ENCODE measurements at regions not wholly inside any gene's neighbourhood (a gene's known extent, or its start where the extent isn't known, plus 50 kb on each side); places are given as distances from the start of the nearest gene placed in this dataset.

GRCh38 chr9:16025627-16026026 is 472.8 kb downstream of the CCDC171 start:
- in situ Hi-C loops (cut with HindIII; ENCODE audit: low pct_unique_long_range_greater_than_20kb, low sequenced_read_pairs) = no loop called here
- TF ChIP-seq JUND (IDR thresholded peaks at IDR 0.05; ENCODE audit: low read depth) = no peak
- no peak for DNase-seq (ENCODE audit: low read depth in 1 of 2, low spot score in 1 of 2)

- no peak for DNase-seq (ENCODE audit: low read depth in 1 of 2, low spot score in 1 of 2)
- in situ Hi-C loops (cut with HindIII; ENCODE audit: low pct_unique_long_range_greater_than_20kb, low sequenced_read_pairs) = no loop called here
- no peak for TF ChIP-seq JUND (IDR thresholded peaks at IDR 0.05; ENCODE audit: low read depth)
Measured at GRCh38 chr9:16026886-16027285, 474.0 kb downstream of the CCDC171 start.

GRCh38 chr9:16028548-16028947 is 475.7 kb downstream of the CCDC171 start:
- DNase-seq (ENCODE audit: low read depth in 1 of 2, low spot score in 1 of 2) = peak in 1 of 2 experiments; percentile 4
- in situ Hi-C loops (cut with HindIII; ENCODE audit: low pct_unique_long_range_greater_than_20kb, low sequenced_read_pairs) = no loop called here
- TF ChIP-seq JUND (IDR thresholded peaks at IDR 0.05; ENCODE audit: low read depth) = no peak

- in situ Hi-C loops (cut with HindIII; ENCODE audit: low pct_unique_long_range_greater_than_20kb, low sequenced_read_pairs) = no loop called here
- no peak for TF ChIP-seq JUND (IDR thresholded peaks at IDR 0.05; ENCODE audit: low read depth)
- no peak for DNase-seq (ENCODE audit: low read depth in 1 of 2, low spot score in 1 of 2)
Measured at GRCh38 chr9:16029046-16029615, 476.3 kb downstream of the CCDC171 start.

- TF ChIP-seq JUND (IDR thresholded peaks at IDR 0.05; ENCODE audit: low read depth) = no peak
- in situ Hi-C loops (cut with HindIII; ENCODE audit: low pct_unique_long_range_greater_than_20kb, low sequenced_read_pairs) = no loop called here
- no peak for DNase-seq (ENCODE audit: low read depth in 1 of 2, low spot score in 1 of 2)
Measured at GRCh38 chr9:16029796-16030363, 477.0 kb downstream of the CCDC171 start.

GRCh38 chr9:16030528-16031185 is 477.8 kb downstream of the CCDC171 start:
- no peak for TF ChIP-seq JUND (IDR thresholded peaks at IDR 0.05; ENCODE audit: low read depth)
- in situ Hi-C loops (cut with HindIII; ENCODE audit: low pct_unique_long_range_greater_than_20kb, low sequenced_read_pairs) = no loop called here
- no peak for DNase-seq (ENCODE audit: low read depth in 1 of 2, low spot score in 1 of 2)

- no peak for TF ChIP-seq JUND (IDR thresholded peaks at IDR 0.05; ENCODE audit: low read depth)
- DNase-seq (ENCODE audit: low read depth in 1 of 2, low spot score in 1 of 2) = no peak
- in situ Hi-C loops (cut with HindIII; ENCODE audit: low pct_unique_long_range_greater_than_20kb, low sequenced_read_pairs) = no loop called here
Measured at GRCh38 chr9:16031486-16031885, 478.6 kb downstream of the CCDC171 start.

- DNase-seq (ENCODE audit: low read depth in 1 of 2, low spot score in 1 of 2) = no peak
- TF ChIP-seq JUND (IDR thresholded peaks at IDR 0.05; ENCODE audit: low read depth) = no peak
- in situ Hi-C loops (cut with HindIII; ENCODE audit: low pct_unique_long_range_greater_than_20kb, low sequenced_read_pairs) = no loop called here
Measured at GRCh38 chr9:16031971-16032370, 479.1 kb downstream of the CCDC171 start.

GRCh38 chr9:16032799-16033198 is 480.0 kb downstream of the CCDC171 start:
- peak in 1 of 2 experiments; percentile 63 for DNase-seq (ENCODE audit: low read depth in 1 of 2, low spot score in 1 of 2)
- TF ChIP-seq JUND (IDR thresholded peaks at IDR 0.05; ENCODE audit: low read depth) = no peak
- in situ Hi-C loops (cut with HindIII; ENCODE audit: low pct_unique_long_range_greater_than_20kb, low sequenced_read_pairs) = no loop called here

GRCh38 chr9:16033253-16033652 is 480.4 kb downstream of the CCDC171 start:
- in situ Hi-C loops (cut with HindIII; ENCODE audit: low pct_unique_long_range_greater_than_20kb, low sequenced_read_pairs) = no loop called here
- no peak for TF ChIP-seq JUND (IDR thresholded peaks at IDR 0.05; ENCODE audit: low read depth)

GRCh38 chr9:16033921-16034691 is 481.3 kb downstream of the CCDC171 start:
- in situ Hi-C loops (cut with HindIII; ENCODE audit: low pct_unique_long_range_greater_than_20kb, low sequenced_read_pairs) = no loop called here
- no peak for TF ChIP-seq JUND (IDR thresholded peaks at IDR 0.05; ENCODE audit: low read depth)
- no peak for DNase-seq (ENCODE audit: low read depth in 1 of 2, low spot score in 1 of 2)

More at GRCh38 chr9:16033253-16033652, 480.4 kb downstream of the CCDC171 start:
- no peak for DNase-seq (ENCODE audit: low read depth in 1 of 2, low spot score in 1 of 2)

GRCh38 chr9:16039218-16039987 is 486.6 kb downstream of the CCDC171 start:
- no peak for TF ChIP-seq JUND (IDR thresholded peaks at IDR 0.05; ENCODE audit: low read depth)
- in situ Hi-C loops (cut with HindIII; ENCODE audit: low pct_unique_long_range_greater_than_20kb, low sequenced_read_pairs) = no loop called here
- DNase-seq (ENCODE audit: low read depth in 1 of 2, low spot score in 1 of 2) = peak in 1 of 2 experiments; percentile 69
